HL-60/S4 treated with phorbol 12-myristate 13-acetate at 8.2 ng/mL for 4 days and 3 days (cell line): ENCODE measurements at regions not wholly inside any gene's neighbourhood (a gene's known extent, or its start where the extent isn't known, plus 50 kb on each side); places are given as distances from the start of the nearest gene placed in this dataset.
"Not testable (repeated sequence)": the region's sequence is repeated elsewhere in the genome, so short reads cannot be mapped to it uniquely, and the experiment has no call there.

Experiments
- in situ Hi-C: fragments of 300-500 bp; cut with MboI; formaldehyde crosslinking; loops from 2 replicates; pipeline ENCODE4 v1.15.0; 2022; ENCODE audit warnings: low sequenced_read_pairs

DNA sequence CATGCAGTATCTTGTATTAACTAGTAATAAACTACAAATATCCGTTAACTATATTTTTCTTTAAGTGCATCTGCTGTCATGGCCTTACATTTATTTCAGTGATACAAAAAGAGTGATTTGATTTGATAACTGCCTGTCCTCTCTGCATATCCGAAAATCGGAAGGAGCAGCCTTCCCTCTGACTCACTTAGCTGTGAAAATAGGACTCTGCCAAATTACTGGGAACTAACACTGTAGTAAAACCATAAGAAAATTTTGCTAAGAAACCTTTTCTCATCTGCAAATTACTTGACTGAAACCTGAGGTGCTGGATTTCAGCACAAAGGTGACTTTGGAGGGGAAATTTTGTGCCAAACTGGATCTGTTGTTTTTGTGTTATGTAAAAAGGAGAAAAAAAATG lies 176.6 kb upstream of the MKLN1 start:
- in situ Hi-C loops = no loop called here

- in situ Hi-C loops = no loop called here
Measured at GRCh38 chr7:131152766-131153165, 174.9 kb upstream of the MKLN1 start.

DNA sequence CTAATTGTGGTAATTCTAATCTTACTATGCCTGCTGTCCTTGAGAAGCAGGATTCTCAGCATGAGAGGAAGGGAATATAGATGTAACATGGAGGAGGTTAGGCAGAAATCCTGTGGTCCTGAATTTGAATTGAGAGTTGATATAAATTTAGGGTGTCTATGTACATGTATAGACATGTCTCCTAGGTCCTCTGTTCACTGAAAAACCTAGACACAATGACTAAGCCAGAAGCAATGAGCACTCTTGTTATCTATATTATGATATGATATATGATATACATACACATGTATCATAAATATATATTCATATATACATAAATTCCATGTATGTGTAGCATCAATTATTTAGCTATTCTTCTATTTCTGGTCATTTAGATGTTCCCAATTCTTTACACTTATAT lies 173.3 kb upstream of the MKLN1 start:
- in situ Hi-C loops = no loop called here

GRCh38 chr7:131157530-131158243 lies 170.0 kb upstream of the MKLN1 start:
- in situ Hi-C loops = no loop called here

DNA sequence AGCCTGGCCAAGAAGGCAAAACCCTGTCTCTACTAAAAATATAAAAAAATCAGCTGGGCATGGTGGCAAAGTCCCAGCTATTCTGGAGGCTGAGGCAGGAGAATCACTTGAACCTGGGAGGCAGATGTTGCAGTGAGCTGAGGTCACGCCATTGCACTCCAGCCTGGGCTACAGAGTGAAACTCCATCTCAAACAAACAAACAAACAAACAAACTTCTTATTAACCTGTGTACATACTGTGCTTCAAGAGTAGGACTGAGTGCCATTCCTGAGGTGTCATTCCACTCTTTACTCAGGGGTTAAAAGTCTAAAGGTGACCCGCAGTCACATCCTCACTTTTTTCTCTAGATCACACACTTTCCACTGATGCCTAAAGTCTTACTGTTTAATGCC lies 169.4 kb upstream of the MKLN1 start:
- in situ Hi-C loops = not testable (repeated sequence)

- in situ Hi-C loops = no loop called here
Measured at GRCh38 chr7:131159961-131160361, 167.7 kb upstream of the MKLN1 start.

DNA sequence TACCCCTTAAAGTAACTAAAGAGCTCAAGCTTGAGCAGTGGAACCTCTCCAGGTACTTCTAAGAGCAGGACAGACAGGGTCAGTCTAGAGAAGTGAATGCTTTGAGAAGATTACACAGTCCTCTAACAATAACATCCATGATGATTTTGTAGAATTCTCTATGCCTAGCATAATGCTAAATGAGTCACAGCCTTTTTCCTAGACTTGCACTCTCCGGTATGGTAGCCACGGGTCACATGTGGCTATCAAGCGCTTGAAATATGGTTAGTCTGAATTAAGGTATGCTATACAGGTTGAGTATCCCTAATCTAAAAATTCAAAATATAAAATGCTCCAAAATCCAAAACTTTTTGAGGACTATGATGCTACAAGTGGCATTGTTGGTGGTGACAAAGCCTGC lies 166.6 kb upstream of the MKLN1 start:
- in situ Hi-C loops = no loop called here

- in situ Hi-C loops = no loop called here
Measured at GRCh38 chr7:131164025-131164925, 163.4 kb upstream of the MKLN1 start.

- in situ Hi-C loops = no loop called here
Measured at GRCh38 chr7:131166066-131166465, 161.6 kb upstream of the MKLN1 start.

- in situ Hi-C loops = no loop called here
Measured at GRCh38 chr7:131170440-131171271, 157.0 kb upstream of the MKLN1 start.

- in situ Hi-C loops = no loop called here
Measured at GRCh38 chr7:131173145-131173890, 154.4 kb upstream of the MKLN1 start.

- in situ Hi-C loops = no loop called here
Measured at GRCh38 chr7:131174391-131174790, 153.3 kb upstream of the MKLN1 start.

DNA sequence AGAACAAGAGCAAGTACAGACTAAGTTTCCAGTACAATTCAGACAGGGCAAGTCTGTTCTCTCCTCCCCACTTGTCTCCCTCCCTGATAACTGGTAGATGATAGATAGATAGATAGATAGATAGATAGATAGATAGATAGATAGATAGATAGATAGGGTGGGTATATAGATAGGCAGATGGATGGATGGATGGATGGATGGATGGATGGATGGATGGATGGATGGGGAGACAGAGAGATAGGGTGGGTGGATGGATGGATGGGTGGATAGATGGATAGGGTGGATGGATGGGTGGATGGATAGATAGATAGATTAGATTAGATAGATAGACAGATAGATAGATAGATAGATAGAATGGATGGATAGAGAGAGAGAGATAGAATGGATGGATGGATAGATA lies 152.8 kb upstream of the MKLN1 start:
- in situ Hi-C loops = no loop called here

- in situ Hi-C loops = no loop called here
Measured at GRCh38 chr7:131182446-131183058, 145.1 kb upstream of the MKLN1 start.

GRCh38 chr7:131183072-131183471 lies 144.6 kb upstream of the MKLN1 start:
- in situ Hi-C loops = no loop called here

DNA sequence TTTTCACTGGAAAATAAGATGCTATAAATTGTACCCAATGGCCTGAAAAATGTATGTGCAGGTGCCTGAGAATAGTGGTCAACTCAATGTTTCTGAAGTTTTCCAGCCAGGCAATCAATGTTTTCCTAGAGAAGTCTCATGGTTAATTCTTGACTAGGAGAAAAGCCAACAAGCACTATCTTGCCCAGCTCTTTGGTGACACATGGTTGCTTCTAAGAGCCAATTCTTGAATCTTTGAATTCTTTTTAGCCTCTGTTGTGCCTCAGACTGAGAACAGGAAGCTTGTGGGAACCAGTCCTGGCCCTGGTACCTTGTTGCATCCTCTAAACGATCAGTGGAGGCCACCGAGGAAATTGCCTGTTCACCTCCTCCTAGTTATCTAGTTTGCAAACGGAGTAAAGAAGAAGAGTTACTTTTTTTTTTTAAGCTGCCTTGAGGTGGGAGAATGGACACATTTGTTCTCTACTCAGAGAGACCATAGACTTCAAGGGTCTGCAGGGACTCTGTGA lies 144.0 kb upstream of the MKLN1 start:
- in situ Hi-C loops = no loop called here

- in situ Hi-C loops = no loop called here
Measured at GRCh38 chr7:131186816-131187215, 140.9 kb upstream of the MKLN1 start.

DNA sequence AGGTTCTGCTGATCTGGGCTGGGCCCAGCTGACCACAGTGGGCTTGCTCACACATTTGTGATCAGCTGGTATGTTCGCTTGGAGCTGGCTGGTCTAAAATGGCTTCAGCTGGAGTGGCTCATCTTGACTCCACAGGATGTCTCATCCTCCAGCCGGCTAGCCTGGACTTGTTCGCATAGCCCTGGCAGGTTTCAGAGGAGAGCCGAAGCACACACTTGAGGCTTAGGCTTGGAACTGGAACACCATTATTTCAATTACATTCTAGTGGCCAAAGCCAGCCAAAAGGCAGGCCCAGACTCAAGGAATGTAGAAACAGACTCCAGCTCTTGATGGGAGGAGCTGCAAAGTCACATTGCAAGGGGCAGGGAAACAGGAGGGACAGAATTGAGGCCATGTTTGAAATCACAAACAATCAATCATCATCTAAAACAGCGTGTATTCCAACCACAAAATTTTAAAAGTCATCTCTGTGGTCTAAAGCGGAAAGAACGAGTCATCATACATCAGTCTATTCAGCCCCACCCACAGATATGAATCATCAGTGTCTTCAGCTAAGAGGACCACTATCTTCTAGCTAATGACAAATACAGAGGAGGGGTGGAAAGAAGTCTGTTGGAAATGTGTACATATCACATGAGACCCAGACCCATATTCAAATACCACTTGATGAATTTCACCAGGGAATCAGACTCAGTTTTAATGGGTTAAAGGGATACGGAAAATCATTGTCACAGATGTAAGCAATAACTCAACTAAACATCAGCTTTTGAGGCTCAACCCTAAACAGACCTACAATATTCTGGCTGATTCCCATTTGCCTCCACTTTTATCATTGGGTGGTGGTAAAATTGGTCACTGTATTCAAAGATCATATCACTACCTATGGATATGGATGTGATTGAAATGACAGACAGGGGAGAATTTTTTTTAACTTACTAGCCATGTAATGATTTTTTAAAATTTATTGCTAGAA lies 139.0 kb upstream of the MKLN1 start:
- in situ Hi-C loops = no loop called here

DNA sequence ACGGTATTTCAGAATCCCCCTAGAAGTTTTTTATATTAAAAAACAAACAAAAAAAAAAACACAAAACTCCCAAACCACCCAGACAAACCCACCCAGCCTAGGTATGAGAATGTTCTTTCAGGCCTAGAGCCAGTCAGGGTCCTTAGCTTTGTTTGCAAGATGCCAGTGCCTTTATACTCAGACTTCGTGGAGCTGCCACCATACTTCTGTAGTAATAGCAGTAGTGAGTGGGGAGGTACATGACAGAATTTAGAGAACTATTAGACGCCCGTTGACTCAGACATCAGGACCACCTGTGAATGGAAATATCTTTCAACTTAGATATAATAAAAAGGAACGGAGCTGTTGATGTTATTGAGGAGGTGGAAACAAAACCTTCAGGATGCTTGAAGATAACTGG lies 138.2 kb upstream of the MKLN1 start:
- in situ Hi-C loops = no loop called here
